Upper lobe of right lung (tissue), 1 donor: ENCODE measurements at regions not wholly inside any gene's neighbourhood (a gene's known extent, or its start where the extent isn't known, plus 50 kb on each side); places are given as distances from the start of the nearest gene placed in this dataset.
"Not testable (repeated sequence)": the region's sequence is repeated elsewhere in the genome, so short reads cannot be mapped to it uniquely, and the experiment has no call there.

ENCODE experiments used
- ATAC-seq: fragments of 200-7000 bp; cut with Tn5 transposase; one replicate; pipeline ENCODE4 v1.9.1; 2020; ENCODE audit warnings: mild to moderate bottlenecking, moderate library complexity
- DNase-seq: peaks from one replicate; pipeline ENCODE4 v3.0.0-alpha.2; 2020
- H3K27ac ChIP-seq: fragments of 200-600 bp; one replicate; pipeline ENCODE4 v1.8.0; 2022
- H3K27me3 ChIP-seq: fragments of 200-600 bp; one replicate; pipeline ENCODE4 v1.8.0; 2022; ENCODE audit warnings: mild to moderate bottlenecking
- H3K36me3 ChIP-seq: fragments of 200-600 bp; one replicate; pipeline ENCODE4 v1.8.0; 2022
- H3K4me1 ChIP-seq: fragments of 200-600 bp; one replicate; pipeline ENCODE4 v1.8.0; 2022
- H3K4me3 ChIP-seq: fragments of 200-600 bp; one replicate; pipeline ENCODE4 v1.8.0; 2022; ENCODE audit warnings: mild to moderate bottlenecking
- H3K9me3 ChIP-seq: fragments of 200-600 bp; one replicate; pipeline ENCODE4 v1.8.0; 2022
- CTCF ChIP-seq: fragments of 200-600 bp; IDR thresholded peaks from one replicate; pipeline ENCODE4 v1.8.0; 2022; ENCODE audit warnings: antibody characterized with exemption
- intact Hi-C: fragments of 100-400 bp; cut with DNase I; formaldehyde crosslinking; loops from one replicate; pipeline ENCODE4 v1.11.0; 2022
- donor health status: DM: no; HTN: yes; CAD: no; lungs with severe emphysema.

GRCh38 chr16:59522826-59523225 lies 788.7 kb upstream of the GOT2 start:
- Histone ChIP-seq H3K27ac (no peak overlapping the region), H3K9me3 (no peaks in the 10 kb centered on the region), H3K27me3 (no peaks in the 10 kb centered on the region), H3K36me3 (no peaks in the 10 kb centered on the region), H3K4me1 (no peaks in the 10 kb centered on the region), H3K4me3 (no peak overlapping the region)
- TF ChIP-seq CTCF: no peak
- no peak for DNase-seq
- ATAC-seq: no peak
- intact Hi-C loops: no loop called here

GRCh38 chr16:59518721-59519120 lies 784.6 kb upstream of the GOT2 start:
- DNase-seq, H3K9me3 ChIP-seq, H3K4me3 ChIP-seq, H3K27ac ChIP-seq, H3K36me3 ChIP-seq, H3K27me3 ChIP-seq, ATAC-seq, H3K4me1 ChIP-seq, intact Hi-C loops: not testable (repeated sequence)

GRCh38 chr16:59514651-59515050 lies 780.5 kb upstream of the GOT2 start:
- Histone ChIP-seq H3K27me3 (no peaks in the 10 kb centered on the region), H3K36me3 (no peaks in the 10 kb centered on the region), H3K4me1 (no peaks in the 10 kb centered on the region), H3K27ac (no peak overlapping the region), H3K9me3 (peaks cover 9% of the 10 kb centered on the region), H3K4me3 (no peak overlapping the region)
- intact Hi-C loops: no loop called here
- DNase-seq (no peak), ATAC-seq (no peak)
- TF ChIP-seq CTCF: no peak

- no peaks in the 10 kb centered on the region for H3K36me3 ChIP-seq
- no peak overlapping the region for H3K4me3 ChIP-seq
- peaks cover 9% of the 10 kb centered on the region for H3K9me3 ChIP-seq
- DNase-seq (no peak), ATAC-seq (no peak)
- intact Hi-C loops: no loop called here
- no peak overlapping the region for H3K27ac ChIP-seq
- TF ChIP-seq CTCF: no peak
- no peaks in the 10 kb centered on the region for H3K27me3 ChIP-seq
- no peaks in the 10 kb centered on the region for H3K4me1 ChIP-seq
Measured at GRCh38 chr16:59510008-59510424, 775.9 kb upstream of the GOT2 start.

GRCh38 chr16:59500601-59501000 lies 766.5 kb upstream of the GOT2 start:
- Histone ChIP-seq H3K4me3 (no peak overlapping the region), H3K4me1 (no peaks in the 10 kb centered on the region), H3K27ac (no peak overlapping the region), H3K27me3 (no peaks in the 10 kb centered on the region), H3K36me3 (no peaks in the 10 kb centered on the region), H3K9me3 (no peaks in the 10 kb centered on the region)
- TF ChIP-seq CTCF: no peak
- DNase-seq: no peak
- ATAC-seq: no peak
- intact Hi-C loops: no loop called here

- ATAC-seq (no peak), DNase-seq (no peak)
- TF ChIP-seq CTCF: no peak
- Histone ChIP-seq H3K9me3 (no peaks in the 10 kb centered on the region), H3K27ac (no peak overlapping the region), H3K4me1 (no peaks in the 10 kb centered on the region), H3K27me3 (no peaks in the 10 kb centered on the region), H3K4me3 (no peak overlapping the region), H3K36me3 (no peaks in the 10 kb centered on the region)
- intact Hi-C loops: no loop called here
Measured at GRCh38 chr16:59487067-59487466, 753.0 kb upstream of the GOT2 start.
